ENCODE measurements at regions not wholly inside any gene's neighbourhood (a gene's known extent, or its start where the extent isn't known, plus 50 kb on each side); places are given as distances from the start of the nearest gene placed in this dataset.

GRCh38 chr9:31034311-31034710 is 1350.1 kb upstream of the ACO1 start:
- no peak overlapping the region for H3K27ac ChIP-seq (ENCODE audit: extremely low read depth, low read depth, low read length)
- no peak for TF ChIP-seq ZNF529 (tag by site-specific recombination; IDR thresholded peaks at IDR 0.05; ENCODE audit: insufficient replicate concordance)
- TF ChIP-seq ZNF449 (tag by site-specific recombination; IDR thresholded peaks at IDR 0.05) = no peak
- no peak for TF ChIP-seq ZNF394 (tag by site-specific recombination; IDR thresholded peaks at IDR 0.05; ENCODE audit: borderline replicate concordance)
- no peak for TF ChIP-seq PBX3 (CRISPR knock-in tag; IDR thresholded peaks at IDR 0.05)
- TF ChIP-seq ZSCAN5A (tag by site-specific recombination; IDR thresholded peaks at IDR 0.05) = no peak
- no peak for TF ChIP-seq ZIC2 (tag by site-specific recombination; IDR thresholded peaks at IDR 0.05)
- TF ChIP-seq ZNF239 (tag by site-specific recombination; IDR thresholded peaks at IDR 0.05) = no peak
- TF ChIP-seq ZNF26 (tag by site-specific recombination; IDR thresholded peaks at IDR 0.05) = no peak
- no peak for TF ChIP-seq ZNF37A (tag by site-specific recombination; IDR thresholded peaks at IDR 0.05)
- TF ChIP-seq HOXD13 (CRISPR knock-in tag; IDR thresholded peaks at IDR 0.05; ENCODE audit: borderline replicate concordance) = no peak
- no peak for TF ChIP-seq ZSCAN18 (tag by site-specific recombination; IDR thresholded peaks at IDR 0.05)
- TF ChIP-seq ZBTB48 (tag by site-specific recombination; IDR thresholded peaks at IDR 0.05) = no peak
- no peak for TF ChIP-seq ZNF555 (tag by site-specific recombination; conservative IDR thresholded peaks at IDR 0.05)
- no peak for TF ChIP-seq ZFP69B (tag by site-specific recombination; IDR thresholded peaks at IDR 0.05)
- no peak for TF ChIP-seq SP3 (tag by site-specific recombination; IDR thresholded peaks at IDR 0.05)
- no peak for TF ChIP-seq ZSCAN30 (tag by site-specific recombination; IDR thresholded peaks at IDR 0.05)
- H3K4me3 ChIP-seq (ENCODE audit: low read depth, low read length) = no peak overlapping the region
- POLR2A ChIA-PET = no interaction called here
- no peaks in the 10 kb centered on the region for H3K9me3 ChIP-seq (ENCODE audit: control insufficient read depth, insufficient read depth, low read depth, low read length)
- no peaks in the 10 kb centered on the region for H3K36me3 ChIP-seq (ENCODE audit: control insufficient read depth in 2 of 2, insufficient read depth in 1 of 2, low read length in 2 of 2)
- H3K4me1 ChIP-seq (ENCODE audit: control insufficient read depth, insufficient read depth, low read length) = no peaks in the 10 kb centered on the region
- CTCF ChIA-PET = no interaction called here

GRCh38 chr9:31040564-31040963 is 1343.9 kb upstream of the ACO1 start:
- TF ChIP-seq SP2 (tag by site-specific recombination; IDR thresholded peaks at IDR 0.05) (no peak), ZNF658 (tag by site-specific recombination; IDR thresholded peaks at IDR 0.05) (no peak)
- POLR2A ChIA-PET = no interaction called here
- CTCF ChIA-PET = no interaction called here
- H3K27ac ChIP-seq (ENCODE audit: extremely low read depth, low read depth, low read length) = no peak overlapping the region
- no peak overlapping the region for H3K4me3 ChIP-seq (ENCODE audit: low read depth, low read length)
- no peaks in the 10 kb centered on the region for H3K36me3 ChIP-seq (ENCODE audit: control insufficient read depth in 2 of 2, insufficient read depth in 1 of 2, low read length in 2 of 2)
- no peaks in the 10 kb centered on the region for H3K9me3 ChIP-seq (ENCODE audit: control insufficient read depth, insufficient read depth, low read depth, low read length)
- H3K4me1 ChIP-seq (ENCODE audit: control insufficient read depth, insufficient read depth, low read length) = no peaks in the 10 kb centered on the region

All from HEK293 (cell line).